H1 (cell line): ENCODE measurements at regions not wholly inside any gene's neighbourhood (a gene's known extent, or its start where the extent isn't known, plus 50 kb on each side); places are given as distances from the start of the nearest gene placed in this dataset.

Experiments
- CTCF ChIA-PET: fragments of 300-600 bp; sonication (Branson Sonifier 250); formaldehyde crosslinking; loops from one replicate; lab custom pipeline; 2021; ENCODE audit not compliant: partially characterized antibody; lab: Charles Lee
- POLR2A ChIA-PET: fragments of 300-600 bp; sonication (Branson Sonifier 250); formaldehyde crosslinking; loops from one replicate; lab custom pipeline; 2021; ENCODE audit warnings: inconsistent platforms; ENCODE audit not compliant: partially characterized antibody; lab: Charles Lee
- DNase-seq, 2 experiments: peaks; one replicate each; pipeline versions ENCODE4 v3.0.0 to v3.0.0-alpha.2; 2010 to 2022; ENCODE audit warnings: low spot score in 2 of 2, low read depth in 1 of 2, mixed read lengths in 1 of 2
- FAIRE-seq: peaks from 2 replicates; lab custom pipeline; 2011; peaks lifted over from hg19 to GRCh38; lab: Jason Lieb, UNC
- H2AFZ ChIP-seq: 2 replicates; pipeline ENCODE4 v1.8.1; 2012; ENCODE audit warnings: low read length, inconsistent platforms
- H2AK5ac ChIP-seq: 2 replicates; pipeline ENCODE4 v1.6.1; 2013; ENCODE audit warnings: low read depth, low read length
- H2BK120ac ChIP-seq: replicated peaks from 2 replicates; pipeline ENCODE3; 2013; ENCODE audit warnings: low read depth, low read length, inconsistent platforms
- H2BK12ac ChIP-seq: 2 replicates; pipeline ENCODE4 v1.6.1; 2013; ENCODE audit warnings: low read depth, low read length
- H2BK15ac ChIP-seq: 2 replicates; pipeline ENCODE4 v1.6.1; 2013; ENCODE audit warnings: low read length
- H2BK20ac ChIP-seq: 2 replicates; pipeline ENCODE4 v1.6.1; 2013; ENCODE audit warnings: low read length
- H2BK5ac ChIP-seq: 2 replicates; pipeline ENCODE4 v1.6.1; 2013; ENCODE audit warnings: low read depth, low read length
- H3K14ac ChIP-seq: 2 replicates; pipeline ENCODE4 v1.6.1; 2013; ENCODE audit warnings: inconsistent platforms; ENCODE audit not compliant: insufficient read length
- H3K18ac ChIP-seq: 2 replicates; pipeline ENCODE4 v1.6.1; 2013; ENCODE audit warnings: low read length; ENCODE audit errors: extremely low read depth
- H3K23ac ChIP-seq: 2 replicates; pipeline ENCODE4 v1.6.1; 2013; ENCODE audit warnings: inconsistent platforms; ENCODE audit not compliant: insufficient read length
- H3K23me2 ChIP-seq: 2 replicates; pipeline ENCODE4 v1.6.1; 2013; ENCODE audit warnings: low read depth, low read length
- H3K27ac ChIP-seq: 2 replicates; pipeline ENCODE4 v1.6.1; 2011; ENCODE audit warnings: low read depth, low read length, inconsistent platforms
- H3K27me3 ChIP-seq, 4 experiments: replicated peaks in 1 of 4; 1 replicate in 1 of 4; 2 replicates in 3 of 4; pipeline versions ENCODE4 v1.6.1 to v1.8.1; 2011 to 2013; ENCODE audit warnings: low read length in 3 of 4, mild to moderate bottlenecking in 3 of 4, inconsistent platforms in 2 of 4, mixed read lengths in 2 of 4, moderate library complexity in 1 of 4; ENCODE audit not compliant: control insufficient read depth in 3 of 4, insufficient read depth in 3 of 4; ENCODE audit errors: extremely low read depth in 1 of 4
- H3K36me3 ChIP-seq, 4 experiments: 2 replicates each; pipeline versions ENCODE4 v1.6.1 to v1.8.1; 2011 to 2013; ENCODE audit warnings: mild to moderate bottlenecking in 4 of 4, low read length in 3 of 4, moderate library complexity in 2 of 4, control low read depth in 1 of 4, inconsistent platforms in 1 of 4; ENCODE audit not compliant: insufficient read depth in 4 of 4, control insufficient read depth in 2 of 4
- H3K4ac ChIP-seq: replicated peaks from 2 replicates; pipeline ENCODE3; 2013; ENCODE audit warnings: low read length, low read depth, mixed read lengths, inconsistent platforms; ENCODE audit not compliant: insufficient read length
- H3K4me1 ChIP-seq, 4 experiments: replicated peaks in 1 of 4; 1 replicate in 1 of 4; 2 replicates in 3 of 4; pipeline versions ENCODE4 v1.6.1 to v1.8.1; 2011 to 2013; ENCODE audit warnings: low read length in 3 of 4, inconsistent platforms in 2 of 4, mixed read lengths in 1 of 4; ENCODE audit not compliant: insufficient read depth in 4 of 4, control insufficient read depth in 3 of 4
- H3K4me2 ChIP-seq, 2 experiments: 2 replicates each; pipeline versions ENCODE4 v1.6.1 to v1.8.1; 2011 to 2013; ENCODE audit warnings: low read depth in 2 of 2, low read length in 2 of 2, control low read depth in 1 of 2, inconsistent platforms in 1 of 2, mild to moderate bottlenecking in 1 of 2; ENCODE audit not compliant: insufficient read depth in 1 of 2
- H3K4me3 ChIP-seq, 4 experiments: fragments of 200-600, 300-600 bp in 1 of 4; sonication (generic), shearing (Covaris generic), sonication (Bioruptor Twin) in 1 of 4; 2 replicates each; pipeline versions ENCODE4 v1.5.1 to v1.8.1; 2011 to 2016; ENCODE audit warnings: low read length in 4 of 4, low read depth in 3 of 4, control low read depth in 2 of 4, inconsistent platforms in 2 of 4, mild to moderate bottlenecking in 2 of 4, mixed read lengths in 1 of 4, moderate library complexity in 1 of 4; ENCODE audit not compliant: insufficient read depth in 2 of 4; ENCODE audit errors: extremely low read depth in 1 of 4
- H3K56ac ChIP-seq: replicated peaks from 2 replicates; pipeline ENCODE3; 2013; ENCODE audit warnings: low read depth, mild to moderate bottlenecking, mixed read lengths, low read length, inconsistent platforms; ENCODE audit not compliant: insufficient read length
- H3K79me1 ChIP-seq: 2 replicates; pipeline ENCODE4 v1.6.1; 2013; ENCODE audit warnings: low read depth, low read length, control low read depth
- H3K79me2 ChIP-seq, 2 experiments: 2 replicates each; pipeline versions ENCODE4 v1.6.1 to v1.8.1; 2012 to 2013; ENCODE audit warnings: low read length in 2 of 2, mild to moderate bottlenecking in 2 of 2, inconsistent platforms in 1 of 2; ENCODE audit not compliant: insufficient read depth in 2 of 2, control insufficient read depth in 1 of 2
- H3K9ac ChIP-seq, 4 experiments: replicated peaks in 1 of 4; 1 replicate in 1 of 4; 2 replicates in 3 of 4; pipeline versions ENCODE4 v1.6.1 to v1.8.1; 2011 to 2013; ENCODE audit warnings: low read depth in 3 of 4, low read length in 3 of 4, control low read depth in 2 of 4, mild to moderate bottlenecking in 2 of 4, moderate library complexity in 2 of 4, inconsistent platforms in 1 of 4; ENCODE audit errors: extremely low read depth in 1 of 4
- H3K9me3 ChIP-seq, 2 experiments: 2 replicates each; pipeline versions ENCODE4 v1.6.1 to v1.8.1; 2012 to 2013; ENCODE audit warnings: mild to moderate bottlenecking in 2 of 2, moderate library complexity in 2 of 2, control low read depth in 1 of 2, inconsistent platforms in 1 of 2, low read depth in 1 of 2, low read length in 1 of 2, mixed read lengths in 1 of 2; ENCODE audit not compliant: insufficient read depth in 2 of 2
- H4K20me1 ChIP-seq, 2 experiments: replicated peaks in 1 of 2; 2 replicates each; pipeline versions ENCODE3 to v1.8.1; 2011 to 2013; ENCODE audit warnings: inconsistent platforms in 2 of 2, low read length in 2 of 2, mild to moderate bottlenecking in 1 of 2; ENCODE audit not compliant: insufficient read depth in 2 of 2, control insufficient read depth in 1 of 2
- H4K5ac ChIP-seq: 2 replicates; pipeline ENCODE4 v1.6.1; 2013; ENCODE audit warnings: low read length, low read depth, mixed read lengths, inconsistent platforms; ENCODE audit not compliant: insufficient read length
- H4K8ac ChIP-seq: 2 replicates; pipeline ENCODE4 v1.8.0; 2013; ENCODE audit warnings: mild to moderate bottlenecking, moderate library complexity, low read length, inconsistent platforms; ENCODE audit not compliant: insufficient read depth; ENCODE audit errors: extremely low read depth
- H4K91ac ChIP-seq: replicated peaks from 2 replicates; pipeline ENCODE3; 2013; ENCODE audit warnings: low read length, mixed read lengths, inconsistent platforms; ENCODE audit not compliant: insufficient read length
- CBX5 ChIP-seq: fragments of 300-800, 300-1000 bp; sonication (generic); IDR thresholded peaks from 2 replicates; pipeline ENCODE4 v1.7.1; 2016; ENCODE audit warnings: antibody characterized with exemption, low read length, low read depth
- PHF8 ChIP-seq: fragments of 200-600 bp; sonication (generic); conservative IDR thresholded peaks from 2 replicates; pipeline ENCODE4 v1.7.1; 2012; ENCODE audit warnings: low read depth, mild to moderate bottlenecking, inconsistent platforms, low read length, moderate library complexity
- RAD21 ChIP-seq, 2 experiments: IDR thresholded peaks in 1 of 2; conservative IDR thresholded peaks in 1 of 2; 2 replicates each; pipeline ENCODE4 v1.6.1; 2011; ENCODE audit warnings: low read depth in 2 of 2, low read length in 2 of 2, improper control_type of control experiment in 1 of 2, inconsistent platforms in 1 of 2, mild to moderate bottlenecking in 1 of 2, moderate library complexity in 1 of 2
- RNF2 ChIP-seq: fragments of 200-900, 300-1000 bp; sonication (generic); IDR thresholded peaks from 2 replicates; pipeline ENCODE4 v1.7.1; 2016; ENCODE audit warnings: borderline replicate concordance, low read depth, mild to moderate bottlenecking, antibody characterized with exemption, low read length; ENCODE audit not compliant: poor library complexity, severe bottlenecking; ENCODE audit errors: missing control alignments
- SIX5 ChIP-seq: IDR thresholded peaks from 2 replicates; pipeline ENCODE4 v1.6.1; 2011; ENCODE audit warnings: mild to moderate bottlenecking, low read depth, low read length
- ZNF274 ChIP-seq: IDR thresholded peaks from 2 replicates; pipeline ENCODE4 v1.7.0; 2012; ENCODE audit warnings: low read length, borderline replicate concordance; ENCODE audit errors: extremely low read depth
- WGBS, 2 experiments: shearing (Covaris generic) in 1 of 2; methylation state at CpG; one replicate each; pipeline versions ENCODE4 v1.1.6 to v1.1.7; 2013 to 2015; ENCODE audit warnings: low lambda C conversion rate in 2 of 2, mixed read lengths in 2 of 2, inconsistent platforms in 1 of 2, low coverage in 1 of 2, missing lambda C conversion rate in 1 of 2; ENCODE audit not compliant: insufficient replicate concordance in 2 of 2, insufficient coverage in 1 of 2, insufficient read length in 1 of 2; ENCODE audit errors: extremely low coverage in 1 of 2, missing lambda C conversion rate in 1 of 2; 5-methylcytosine and 5-hydroxymethylcytosine counted together

DNA sequence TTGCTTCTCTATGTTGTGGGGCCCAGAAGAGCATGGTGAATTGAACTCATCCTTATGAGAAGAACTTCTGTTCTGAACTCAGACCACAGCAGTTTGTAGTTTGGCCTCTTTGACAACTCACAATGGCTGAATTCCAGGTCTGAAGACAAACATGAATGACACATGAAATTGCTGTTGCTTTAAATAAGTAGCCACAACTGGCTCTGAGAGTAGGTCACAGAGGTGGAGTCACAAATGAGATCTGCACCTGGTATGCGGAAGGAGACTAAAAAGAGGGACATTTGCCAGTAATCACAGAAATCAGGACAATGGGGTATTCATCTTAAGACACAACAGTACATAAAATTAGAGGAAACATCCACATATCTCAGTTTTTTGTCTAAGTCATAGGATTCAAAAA is 290.3 kb upstream of the MMADHC start:
- H3K4me1 ChIP-seq = no peaks in the 10 kb centered on the region
- no peak overlapping the region for H4K8ac ChIP-seq
- H4K91ac ChIP-seq = no peak overlapping the region
- no peak overlapping the region for H2BK15ac ChIP-seq
- no peaks in the 10 kb centered on the region for H3K79me1 ChIP-seq
- H3K36me3 ChIP-seq = no peaks in the 10 kb centered on the region
- H3K4me2 ChIP-seq = no peak overlapping the region
- no peak overlapping the region for H2BK20ac ChIP-seq
- no peak overlapping the region for H2AFZ ChIP-seq
- H3K27ac ChIP-seq = no peak overlapping the region
- no peak overlapping the region for H3K18ac ChIP-seq
- H2BK5ac ChIP-seq = no peak overlapping the region
- no peak overlapping the region for H4K5ac ChIP-seq
- H2BK120ac ChIP-seq = no peak overlapping the region
- no peak overlapping the region for H3K23ac ChIP-seq
- TF ChIP-seq CBX5 = no peak
- no peak for TF ChIP-seq PHF8
- no peak for TF ChIP-seq SIX5
- no peak for TF ChIP-seq ZNF274
- no peak for TF ChIP-seq RAD21 (IDR thresholded peaks at IDR 0.05 in 1 of 2, conservative IDR thresholded peaks at IDR 0.05 in 1 of 2; ENCODE audit: low read depth in 2 of 2, low read length in 2 of 2)
- TF ChIP-seq RNF2 = no peak
- no peak overlapping the region for H2BK12ac ChIP-seq
- H2AK5ac ChIP-seq = no peak overlapping the region
- no peak overlapping the region for H3K56ac ChIP-seq
- H3K9me3 ChIP-seq = no peaks in the 10 kb centered on the region
- no peak overlapping the region for H3K4ac ChIP-seq
- no peak overlapping the region for H3K14ac ChIP-seq
- no peaks in the 10 kb centered on the region for H3K79me2 ChIP-seq
- H3K4me3 ChIP-seq = no peak overlapping the region
- FAIRE-seq (no peak), DNase-seq (no peak)
- POLR2A ChIA-PET = no interaction called here
- H3K9ac ChIP-seq = no peak overlapping the region
- 92% methylated on average over 1 of the region's 1 CpG; no CpG with 5 or more reads in 1 of the 2 experiments for WGBS, 2 experiments
- H3K27me3 ChIP-seq = no peaks in the 10 kb centered on the region
- CTCF ChIA-PET = no interaction called here
- no peaks in the 10 kb centered on the region for H3K23me2 ChIP-seq
- no peaks in the 10 kb centered on the region for H4K20me1 ChIP-seq
